RWPE1 (cell line): ENCODE measurements at regions not wholly inside any gene's neighbourhood (a gene's known extent, or its start where the extent isn't known, plus 50 kb on each side); places are given as distances from the start of the nearest gene placed in this dataset.

Experiments
- CTCF ChIA-PET: fragments of 350-600 bp; sonication (Branson Sonifier 250); formaldehyde crosslinking; extraction: SDS; loops from one replicate; lab custom pipeline; 2021; lab: Yijun Ruan, JAX
- POLR2A ChIA-PET: fragments of 400-600 bp; formaldehyde crosslinking; extraction: SDS; loops from one replicate; lab custom pipeline; 2020; ENCODE audit warnings: antibody characterized with exemption; ENCODE audit not compliant: low non-redundant PET; lab: Yijun Ruan, JAX
- DNase-seq: peaks from one replicate; pipeline ENCODE4 v3.0.0; 2012; ENCODE audit warnings: low spot score
- H3K27ac ChIP-seq: fragments of 450-650 bp; 2 replicates; pipeline ENCODE4 v1.5.1; 2017
- CTCF ChIP-seq: fragments of 450-650 bp; conservative IDR thresholded peaks from 2 replicates; pipeline ENCODE4 v1.5.1; 2017; ENCODE audit warnings: low read depth, mild to moderate bottlenecking

- H3K27ac ChIP-seq = no peak overlapping the region
- no peak for DNase-seq
- CTCF ChIA-PET = no interaction called here
- no peak for TF ChIP-seq CTCF
- POLR2A ChIA-PET = no interaction called here
Observed at GRCh38 chr7:155386608-155387007, 71.3 kb upstream of the EN2 start.

- TF ChIP-seq CTCF = no peak
- DNase-seq = no peak
- POLR2A ChIA-PET = no interaction called here
- CTCF ChIA-PET = interaction anchor here (0.6 kb wide), 1 partner anchor 14 kb away, joined by 4 read pairs; no protein-coding TSS in a partner anchor
- H3K27ac ChIP-seq = no peak overlapping the region
Observed at GRCh38 chr7:155387066-155387620, 70.8 kb upstream of the EN2 start.

- no peak for DNase-seq
- ChIA-PET POLR2A (no interaction called here), CTCF (no interaction called here)
- H3K27ac ChIP-seq = no peak overlapping the region
- TF ChIP-seq CTCF = no peak
Observed at GRCh38 chr7:155388561-155388960, 69.4 kb upstream of the EN2 start.

GRCh38 chr7:155391414-155391813 is 66.5 kb upstream of the EN2 start:
- TF ChIP-seq CTCF = no peak
- no peak overlapping the region for H3K27ac ChIP-seq
- CTCF ChIA-PET = interaction anchor here (0.7 kb wide), 1 partner anchor 11 kb away, joined by 3 read pairs; no protein-coding TSS in a partner anchor
- POLR2A ChIA-PET = no interaction called here
- no peak for DNase-seq

GRCh38 chr7:155392726-155393570 is 65.0 kb upstream of the EN2 start:
- ChIA-PET CTCF (no interaction called here), POLR2A (no interaction called here)
- no peak for DNase-seq
- no peak overlapping the region for H3K27ac ChIP-seq
- no peak for TF ChIP-seq CTCF

GRCh38 chr7:155394413-155394812 is 63.5 kb upstream of the EN2 start:
- TF ChIP-seq CTCF = no peak
- no peak overlapping the region for H3K27ac ChIP-seq
- ChIA-PET POLR2A (no interaction called here), CTCF (interaction anchor here (0.6 to 0.7 kb wide), 2 partner anchors 22 to 101 kb away, joined by 3 to 5 read pairs; no protein-coding TSS in a partner anchor)
- DNase-seq = no peak
